ENCODE measurements at regions not wholly inside any gene's neighbourhood (a gene's known extent, or its start where the extent isn't known, plus 50 kb on each side); places are given as distances from the start of the nearest gene placed in this dataset.
A peak's percentile ranks its signal among the peaks of the same experiment; 100 is the strongest.

- ChIA-PET CTCF (no interaction called here), POLR2A (ENCODE audit: low non-redundant PET) (no interaction called here)
- no peak for DNase-seq (ENCODE audit: low spot score)
- BruUV-seq (replicated peaks): no TSS peak
- TF ChIP-seq EZH2 (IDR thresholded peaks at IDR 0.05; ENCODE audit: borderline replicate concordance, low read depth, low read length, poor library complexity, severe bottlenecking): no peak
- TF ChIP-seq, protein P1, sequence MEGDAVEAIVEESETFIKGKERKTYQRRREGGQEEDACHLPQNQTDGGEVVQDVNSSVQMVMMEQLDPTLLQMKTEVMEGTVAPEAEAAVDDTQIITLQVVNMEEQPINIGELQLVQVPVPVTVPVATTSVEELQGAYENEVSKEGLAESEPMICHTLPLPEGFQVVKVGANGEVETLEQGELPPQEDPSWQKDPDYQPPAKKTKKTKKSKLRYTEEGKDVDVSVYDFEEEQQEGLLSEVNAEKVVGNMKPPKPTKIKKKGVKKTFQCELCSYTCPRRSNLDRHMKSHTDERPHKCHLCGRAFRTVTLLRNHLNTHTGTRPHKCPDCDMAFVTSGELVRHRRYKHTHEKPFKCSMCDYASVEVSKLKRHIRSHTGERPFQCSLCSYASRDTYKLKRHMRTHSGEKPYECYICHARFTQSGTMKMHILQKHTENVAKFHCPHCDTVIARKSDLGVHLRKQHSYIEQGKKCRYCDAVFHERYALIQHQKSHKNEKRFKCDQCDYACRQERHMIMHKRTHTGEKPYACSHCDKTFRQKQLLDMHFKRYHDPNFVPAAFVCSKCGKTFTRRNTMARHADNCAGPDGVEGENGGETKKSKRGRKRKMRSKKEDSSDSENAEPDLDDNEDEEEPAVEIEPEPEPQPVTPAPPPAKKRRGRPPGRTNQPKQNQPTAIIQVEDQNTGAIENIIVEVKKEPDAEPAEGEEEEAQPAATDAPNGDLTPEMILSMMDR (conservative IDR thresholded peaks at IDR 0.05; ENCODE audit: low read depth, low read length): no peak
- H3K4me3 ChIP-seq (ENCODE audit: low read depth, low read length, poor library complexity, severe bottlenecking): no peak overlapping the region
- H3K27me3 ChIP-seq (replicated peaks; ENCODE audit: insufficient read depth, low read depth, low read length, poor library complexity): peaks cover 7% of the 10 kb centered on the region
- H3K4me1 ChIP-seq (ENCODE audit: insufficient read depth, low read length, poor library complexity, severe bottlenecking): no peaks in the 10 kb centered on the region
- no peaks in the 10 kb centered on the region for H3K36me3 ChIP-seq (ENCODE audit: insufficient read depth, low read length, poor library complexity, severe bottlenecking)
- no peak overlapping the region for H3K27ac ChIP-seq (ENCODE audit: low read depth, low read length, poor library complexity, severe bottlenecking)
- no peaks in the 10 kb centered on the region for H3K9me3 ChIP-seq (ENCODE audit: low read depth, low read length, poor library complexity, severe bottlenecking)
- intact Hi-C loops (cut with micrococcal nuclease; ENCODE audit: unreplicated experiment): no loop called here
Observed at GRCh38 chr9:107154291-107154690, 128.8 kb upstream of the RAD23B start.

GRCh38 chr9:107154766-107155165, 128.3 kb upstream of the RAD23B start:
- ChIA-PET CTCF (no interaction called here), POLR2A (ENCODE audit: low non-redundant PET) (no interaction called here)
- Histone ChIP-seq H3K4me1 (ENCODE audit: insufficient read depth, low read length, poor library complexity, severe bottlenecking) (no peaks in the 10 kb centered on the region), H3K9me3 (ENCODE audit: low read depth, low read length, poor library complexity, severe bottlenecking) (no peaks in the 10 kb centered on the region), H3K36me3 (ENCODE audit: insufficient read depth, low read length, poor library complexity, severe bottlenecking) (no peaks in the 10 kb centered on the region), H3K27ac (ENCODE audit: low read depth, low read length, poor library complexity, severe bottlenecking) (no peak overlapping the region), H3K4me3 (ENCODE audit: low read depth, low read length, poor library complexity, severe bottlenecking) (no peak overlapping the region), H3K27me3 (replicated peaks; ENCODE audit: insufficient read depth, low read depth, low read length, poor library complexity) (peaks cover 7% of the 10 kb centered on the region)
- intact Hi-C loops (cut with micrococcal nuclease; ENCODE audit: unreplicated experiment): no loop called here
- no peak for TF ChIP-seq EZH2 (IDR thresholded peaks at IDR 0.05; ENCODE audit: borderline replicate concordance, low read depth, low read length, poor library complexity, severe bottlenecking)
- TF ChIP-seq, protein P1 (conservative IDR thresholded peaks at IDR 0.05; ENCODE audit: low read depth, low read length): no peak
- no TSS peak for BruUV-seq (replicated peaks)
- DNase-seq (ENCODE audit: low spot score): no peak

DNA sequence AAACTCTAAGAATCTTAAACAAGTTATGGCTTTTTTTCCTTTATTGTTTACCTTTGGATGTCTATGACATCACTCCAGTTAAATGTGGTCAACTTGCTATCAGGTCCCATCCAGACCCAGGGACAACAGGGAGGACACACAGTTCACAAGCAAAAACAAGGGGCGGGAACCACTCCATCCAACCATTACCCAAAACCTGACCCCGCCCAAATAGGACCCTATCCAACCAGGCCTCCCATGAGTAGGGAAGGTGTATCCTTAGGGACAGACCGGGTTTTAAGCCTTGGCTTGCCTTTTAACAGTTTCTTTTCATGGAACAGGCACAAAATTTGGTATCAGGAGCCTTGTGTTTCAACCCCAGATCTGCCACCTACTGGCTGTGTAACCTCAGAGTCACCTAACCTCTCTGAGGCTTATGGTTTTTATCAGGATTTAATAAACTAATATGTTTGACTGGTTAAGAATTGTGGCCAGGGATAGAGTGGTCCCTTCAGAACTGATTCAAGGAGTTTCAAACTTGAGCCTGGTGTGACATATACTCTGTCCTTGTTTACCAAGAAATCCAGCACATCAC, 127.7 kb upstream of the RAD23B start:
- H3K4me3 ChIP-seq (ENCODE audit: low read depth, low read length, poor library complexity, severe bottlenecking): no peak overlapping the region
- ChIA-PET POLR2A (ENCODE audit: low non-redundant PET) (no interaction called here), CTCF (no interaction called here)
- H3K27me3 ChIP-seq (replicated peaks; ENCODE audit: insufficient read depth, low read depth, low read length, poor library complexity): peaks cover 7% of the 10 kb centered on the region
- H3K4me1 ChIP-seq (ENCODE audit: insufficient read depth, low read length, poor library complexity, severe bottlenecking): no peaks in the 10 kb centered on the region
- no peaks in the 10 kb centered on the region for H3K36me3 ChIP-seq (ENCODE audit: insufficient read depth, low read length, poor library complexity, severe bottlenecking)
- no peaks in the 10 kb centered on the region for H3K9me3 ChIP-seq (ENCODE audit: low read depth, low read length, poor library complexity, severe bottlenecking)
- no peak for DNase-seq (ENCODE audit: low spot score)
- TF ChIP-seq, protein P1 (conservative IDR thresholded peaks at IDR 0.05; ENCODE audit: low read depth, low read length): 0 out of 2 replicates have a peak, but pooled peaks have one; percentile 22
- TF ChIP-seq EZH2 (IDR thresholded peaks at IDR 0.05; ENCODE audit: borderline replicate concordance, low read depth, low read length, poor library complexity, severe bottlenecking): no peak
- intact Hi-C loops (cut with micrococcal nuclease; ENCODE audit: unreplicated experiment): no loop called here
- H3K27ac ChIP-seq (ENCODE audit: low read depth, low read length, poor library complexity, severe bottlenecking): no peak overlapping the region
- BruUV-seq (replicated peaks): no TSS peak
